Ovary (tissue), 7 donors: ENCODE measurements at regions not wholly inside any gene's neighbourhood (a gene's known extent, or its start where the extent isn't known, plus 50 kb on each side); places are given as distances from the start of the nearest gene placed in this dataset.

Experiments used
- DNase-seq, 5 donors: peaks; one replicate each; pipeline ENCODE4 v3.0.0-alpha.2; 2019 to 2020
- H3K27ac ChIP-seq, 2 donors: fragments of 200-600 bp; one replicate each; pipeline versions ENCODE4 v1.5.1 to v1.8.0; 2019 to 2022
- H3K27me3 ChIP-seq: fragments of 200-600 bp; one replicate; pipeline ENCODE4 v1.8.0; 2022
- H3K36me3 ChIP-seq: fragments of 200-600 bp; sonication (generic); one replicate; pipeline ENCODE4 v1.5.1; 2019
- H3K4me1 ChIP-seq: one replicate; pipeline ENCODE4 v1.8.1; 2013; ENCODE audit warnings: mild to moderate bottlenecking, moderate library complexity; ENCODE audit not compliant: insufficient read depth
- H3K4me3 ChIP-seq: fragments of 200-600 bp; sonication (generic); one replicate; pipeline ENCODE4 v1.5.1; 2017
- H3K9me3 ChIP-seq, 2 donors: fragments of 200-600 bp in 1 of 2; sonication (generic) in 1 of 2; one replicate each; pipeline versions ENCODE4 v1.5.1 to v1.8.1; 2013 to 2019; ENCODE audit warnings: mild to moderate bottlenecking in 1 of 2, moderate library complexity in 1 of 2
- CTCF ChIP-seq, 3 donors: fragments of 450-650 bp in 2 of 3; fragments of 200-600 bp in 1 of 3; IDR thresholded peaks; one replicate each; pipeline versions ENCODE4 v1.5.1 to v1.8.0; 2016 to 2022; ENCODE audit warnings: antibody characterized with exemption in 3 of 3, mild to moderate bottlenecking in 1 of 3
- EP300 ChIP-seq: sonication (generic); formaldehyde crosslinking; IDR thresholded peaks from one replicate; pipeline ENCODE4 v1.6.1; 2017; ENCODE audit warnings: antibody characterized with exemption
- POLR2A ChIP-seq: fragments of 450-650 bp; IDR thresholded peaks from one replicate; pipeline ENCODE4 v1.6.1; 2017; ENCODE audit warnings: antibody characterized with exemption, mild to moderate bottlenecking, moderate library complexity
- WGBS, 3 donors: extraction: QIAGEN DNeasy Blood & Tissue Kit in 1 of 3; methylation state at CpG; one replicate each; pipeline versions ENCODE4 v1.1.5 to v1.1.7; 2013 to 2017; 5-methylcytosine and 5-hydroxymethylcytosine counted together
- intact Hi-C, 4 donors: fragments of 100-400 bp; cut with DNase I; formaldehyde crosslinking; loops; one replicate each; pipeline versions ENCODE4 v1.11.0 to v1.15.1; 2022 to 2023
- donor health status: DM: no; HTN: no; CAD: no; lungs with moderate emphysema.
- donor health status: DM: no; HTN: no; CAD: no.
- donor health status: Bipolar disorder and iron deficiency.
- donor health status: DM: no; HTN: no; CAD: no.
- donor health status: DM: yes; HTN: yes; CAD: no.

- TF ChIP-seq EP300 (no peak), POLR2A (no peak), CTCF (IDR thresholded peaks at IDR 0.05) (no peak)
- Histone ChIP-seq H3K9me3 (no peaks in the 10 kb centered on the region), H3K4me3 (no peak overlapping the region), H3K36me3 (no peaks in the 10 kb centered on the region), H3K4me1 (peaks cover 5% of the 10 kb centered on the region), H3K27ac (no peak overlapping the region), H3K27me3 (no peaks in the 10 kb centered on the region)
- intact Hi-C loops: no loop called here
- no peak for DNase-seq
- 91 to 95% (median 93%) methylated on average over 1 of the region's 1 CpG for WGBS, 3 donors
Measured at GRCh38 chr5:82336959-82337351, 58.8 kb upstream of the RPS23 start.

GRCh38 chr5:82336226-82336958 is 58.2 kb upstream of the RPS23 start:
- no peak overlapping the region for H3K4me3 ChIP-seq
- H3K27me3 ChIP-seq: no peaks in the 10 kb centered on the region
- H3K36me3 ChIP-seq: no peaks in the 10 kb centered on the region
- H3K4me1 ChIP-seq: peaks cover 5% of the 10 kb centered on the region
- DNase-seq: no peak
- H3K9me3 ChIP-seq: no peaks in the 10 kb centered on the region
- H3K27ac ChIP-seq: no peak overlapping the region
- intact Hi-C loops: no loop called here
- TF ChIP-seq CTCF (IDR thresholded peaks at IDR 0.05) (no peak), POLR2A (no peak), EP300 (no peak)
- WGBS, 3 donors: 80 to 97% (median 91%) methylated on average over 3 of the region's 3 CpGs

GRCh38 chr5:82335806-82336205 is 57.7 kb upstream of the RPS23 start:
- intact Hi-C loops: no loop called here
- TF ChIP-seq EP300: no peak
- Histone ChIP-seq H3K27me3 (no peaks in the 10 kb centered on the region), H3K9me3 (no peaks in the 10 kb centered on the region), H3K27ac (no peak overlapping the region), H3K4me1 (peaks cover 5% of the 10 kb centered on the region), H3K4me3 (no peak overlapping the region), H3K36me3 (no peaks in the 10 kb centered on the region)
- WGBS, 3 donors: 83 to 86% (median 86%) methylated on average over 5 of the region's 5 CpGs
- no peak for DNase-seq

- H3K27me3 ChIP-seq: no peaks in the 10 kb centered on the region
- no peaks in the 10 kb centered on the region for H3K9me3 ChIP-seq
- 19 to 25% (median 22%) methylated on average over 4 of the region's 4 CpGs for WGBS, 3 donors
- no peak for DNase-seq
- TF ChIP-seq CTCF (IDR thresholded peaks at IDR 0.05) (no peak), EP300 (no peak), POLR2A (no peak)
- H3K36me3 ChIP-seq: no peaks in the 10 kb centered on the region
- H3K27ac ChIP-seq: no peak overlapping the region
- no peak overlapping the region for H3K4me3 ChIP-seq
- H3K4me1 ChIP-seq: peaks cover 5% of the 10 kb centered on the region
- intact Hi-C loops: no loop called here
Measured at GRCh38 chr5:82334856-82335255, 56.7 kb upstream of the RPS23 start.

GRCh38 chr5:82334085-82334692 is 56.0 kb upstream of the RPS23 start:
- no peaks in the 10 kb centered on the region for H3K9me3 ChIP-seq
- intact Hi-C loops: no loop called here
- DNase-seq: no peak
- TF ChIP-seq CTCF (IDR thresholded peaks at IDR 0.05): no peak
- TF ChIP-seq EP300: no peak
- TF ChIP-seq POLR2A: no peak
- 71 to 77% (median 72%) methylated on average over 5 of the region's 5 CpGs for WGBS, 3 donors
- no peak overlapping the region for H3K4me3 ChIP-seq
- H3K4me1 ChIP-seq: peaks cover 5% of the 10 kb centered on the region
- H3K36me3 ChIP-seq: no peaks in the 10 kb centered on the region
- no peaks in the 10 kb centered on the region for H3K27me3 ChIP-seq
- H3K27ac ChIP-seq: no peak overlapping the region
